Glutamatergic neuron (in vitro differentiated cells): ENCODE measurements at regions not wholly inside any gene's neighbourhood (a gene's known extent, or its start where the extent isn't known, plus 50 kb on each side); places are given as distances from the start of the nearest gene placed in this dataset.

Experiments used
- DNase-seq: peaks from one replicate; pipeline ENCODE4 v3.0.0; 2022
- H3K27ac Mint-ChIP-seq: one replicate; pipeline ENCODE4 v1.8.0; 2020; ENCODE audit warnings: mild to moderate bottlenecking, mixed read lengths, inconsistent platforms; ENCODE audit not compliant: unreplicated experiment
- H3K27me3 Mint-ChIP-seq: one replicate; pipeline ENCODE4 v1.8.0; 2020; ENCODE audit warnings: mild to moderate bottlenecking, moderate library complexity, mixed read lengths, inconsistent platforms; ENCODE audit not compliant: unreplicated experiment
- H3K36me3 Mint-ChIP-seq: one replicate; pipeline ENCODE4 v1.8.0; 2020; ENCODE audit warnings: mild to moderate bottlenecking, mixed read lengths, inconsistent platforms; ENCODE audit not compliant: unreplicated experiment
- H3K4me1 Mint-ChIP-seq: one replicate; pipeline ENCODE4 v1.8.0; 2020; ENCODE audit warnings: mild to moderate bottlenecking, low read depth, mixed read lengths, inconsistent platforms; ENCODE audit not compliant: unreplicated experiment
- H3K4me3 Mint-ChIP-seq: one replicate; pipeline ENCODE4 v1.8.0; 2020; ENCODE audit warnings: mild to moderate bottlenecking, mixed read lengths, inconsistent platforms; ENCODE audit not compliant: unreplicated experiment
- H3K9me3 Mint-ChIP-seq: one replicate; pipeline ENCODE4 v1.8.0; 2020; ENCODE audit warnings: mild to moderate bottlenecking, moderate library complexity, mixed read lengths, inconsistent platforms; ENCODE audit not compliant: unreplicated experiment
- TF ChIP-seq, protein P1 (sequence below): fragments of 200-600 bp; sonication (generic); IDR thresholded peaks from one replicate; pipeline ENCODE4 v1.5.0; 2021; ENCODE audit not compliant: partially characterized antibody, unreplicated experiment

DNA sequence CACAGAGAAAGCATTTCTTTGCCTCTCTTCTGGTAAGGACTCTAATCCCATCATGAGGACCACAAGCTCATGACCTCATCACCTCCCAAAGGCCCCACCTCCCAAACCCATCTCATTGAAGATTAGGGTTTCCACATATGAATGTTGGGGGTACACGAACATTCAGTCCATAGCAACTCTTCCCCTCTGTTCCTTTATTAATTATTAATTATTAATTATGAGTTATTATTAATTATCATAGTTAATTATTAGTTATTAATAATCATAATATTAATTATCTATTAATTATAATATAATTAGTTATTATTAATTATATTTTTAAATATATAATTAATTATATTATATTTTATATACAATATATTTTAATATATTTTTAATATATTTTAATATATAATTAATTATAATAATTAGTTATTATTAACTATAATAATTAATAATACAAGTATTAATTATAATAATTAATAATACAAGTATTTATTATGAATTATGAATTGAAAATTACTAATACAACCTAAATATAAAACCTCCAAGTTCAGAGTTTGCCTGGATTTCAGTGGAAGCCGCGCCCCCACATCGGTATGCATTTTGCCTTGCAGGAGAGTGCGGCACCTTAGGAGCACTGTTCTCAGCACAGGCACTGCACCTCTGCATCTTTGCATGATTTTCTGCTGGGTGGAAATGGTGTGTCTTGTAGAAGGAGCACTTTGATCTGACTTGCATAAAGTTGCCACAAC is 128.0 kb upstream of the FGF3 start:
- Mint-ChIP-seq H3K27me3 (peaks cover 3% of the 10 kb centered on the region), H3K4me3 (no peak overlapping the region), H3K27ac (no peak overlapping the region), H3K4me1 (no peaks in the 10 kb centered on the region), H3K36me3 (no peaks in the 10 kb centered on the region), H3K9me3 (peaks cover 2% of the 10 kb centered on the region)
- TF ChIP-seq, protein P1, sequence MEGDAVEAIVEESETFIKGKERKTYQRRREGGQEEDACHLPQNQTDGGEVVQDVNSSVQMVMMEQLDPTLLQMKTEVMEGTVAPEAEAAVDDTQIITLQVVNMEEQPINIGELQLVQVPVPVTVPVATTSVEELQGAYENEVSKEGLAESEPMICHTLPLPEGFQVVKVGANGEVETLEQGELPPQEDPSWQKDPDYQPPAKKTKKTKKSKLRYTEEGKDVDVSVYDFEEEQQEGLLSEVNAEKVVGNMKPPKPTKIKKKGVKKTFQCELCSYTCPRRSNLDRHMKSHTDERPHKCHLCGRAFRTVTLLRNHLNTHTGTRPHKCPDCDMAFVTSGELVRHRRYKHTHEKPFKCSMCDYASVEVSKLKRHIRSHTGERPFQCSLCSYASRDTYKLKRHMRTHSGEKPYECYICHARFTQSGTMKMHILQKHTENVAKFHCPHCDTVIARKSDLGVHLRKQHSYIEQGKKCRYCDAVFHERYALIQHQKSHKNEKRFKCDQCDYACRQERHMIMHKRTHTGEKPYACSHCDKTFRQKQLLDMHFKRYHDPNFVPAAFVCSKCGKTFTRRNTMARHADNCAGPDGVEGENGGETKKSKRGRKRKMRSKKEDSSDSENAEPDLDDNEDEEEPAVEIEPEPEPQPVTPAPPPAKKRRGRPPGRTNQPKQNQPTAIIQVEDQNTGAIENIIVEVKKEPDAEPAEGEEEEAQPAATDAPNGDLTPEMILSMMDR: no peak
- no peak for DNase-seq

DNA sequence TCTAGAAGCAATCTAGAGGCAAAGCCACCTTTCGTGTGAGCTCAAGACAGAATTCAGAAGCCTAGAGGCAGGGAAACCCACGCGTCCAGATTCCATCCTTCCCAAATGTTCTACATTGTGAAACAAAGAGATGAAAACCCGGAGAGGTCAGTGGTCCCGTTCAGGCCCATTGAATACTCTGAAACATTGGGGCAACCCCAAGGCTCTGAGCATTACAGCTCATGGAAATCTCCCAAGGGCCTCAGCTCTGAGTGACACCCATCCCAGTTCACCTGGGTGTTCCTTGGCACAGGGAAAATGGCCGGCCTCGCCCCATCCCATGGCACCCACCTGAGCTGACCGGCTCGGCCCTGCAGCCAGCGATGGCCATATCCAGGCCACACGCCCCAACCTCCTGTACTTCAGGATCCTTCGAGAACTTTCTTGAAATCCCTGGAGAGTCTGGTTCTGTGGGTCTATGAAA is 128.6 kb upstream of the FGF3 start:
- peaks cover 3% of the 10 kb centered on the region for H3K9me3 Mint-ChIP-seq
- DNase-seq: no peak
- no peak overlapping the region for H3K27ac Mint-ChIP-seq
- H3K36me3 Mint-ChIP-seq: no peaks in the 10 kb centered on the region
- no peak overlapping the region for H3K4me3 Mint-ChIP-seq
- TF ChIP-seq, protein P1: no peak
- H3K27me3 Mint-ChIP-seq: peaks cover 3% of the 10 kb centered on the region
- H3K4me1 Mint-ChIP-seq: no peaks in the 10 kb centered on the region

DNA sequence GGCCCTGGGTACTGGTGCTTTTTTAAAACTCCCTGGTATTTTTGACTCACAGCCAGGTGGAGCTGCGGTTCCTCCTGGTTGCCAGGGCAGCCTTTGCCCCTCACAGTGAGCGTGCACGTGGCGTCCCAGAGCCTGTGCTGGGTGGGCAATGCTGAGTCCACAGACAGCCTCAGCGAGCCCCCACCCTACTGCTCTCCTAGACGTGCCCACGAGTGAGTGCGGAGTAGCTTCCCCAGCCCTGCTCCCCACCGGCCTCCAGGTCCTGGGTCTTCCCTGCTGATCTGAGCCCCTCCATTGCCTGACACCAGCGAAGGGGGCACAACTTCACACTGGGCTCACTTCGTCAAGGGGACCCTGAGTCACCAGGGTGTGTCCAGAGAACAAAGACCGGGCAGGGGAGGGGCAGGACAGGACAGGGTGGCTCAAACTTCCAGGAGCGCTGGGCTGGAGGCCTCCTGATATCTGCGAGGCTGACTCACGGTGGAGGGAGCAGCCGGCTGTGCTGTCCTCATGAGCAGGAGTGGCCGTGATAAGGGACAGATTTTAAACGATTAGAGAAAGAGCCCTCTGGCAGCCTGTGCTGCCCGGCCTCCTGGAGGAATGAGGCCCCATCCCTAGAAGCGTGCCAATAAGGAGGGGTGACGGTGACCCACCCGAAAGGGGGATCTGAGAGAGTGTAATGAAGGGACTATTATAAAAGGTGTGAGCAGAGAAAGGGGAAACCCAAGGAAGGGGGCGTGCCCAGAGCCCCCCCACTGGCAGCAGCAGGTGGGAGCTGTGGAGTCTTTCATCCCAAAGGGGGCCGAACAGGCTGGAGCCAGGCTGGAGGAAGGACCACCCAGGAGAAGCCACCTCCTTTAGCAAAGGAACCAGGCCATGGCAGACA is 129.3 kb upstream of the FGF3 start:
- no peak overlapping the region for H3K27ac Mint-ChIP-seq
- peaks cover 5% of the 10 kb centered on the region for H3K27me3 Mint-ChIP-seq
- DNase-seq: no peak
- H3K36me3 Mint-ChIP-seq: no peaks in the 10 kb centered on the region
- H3K4me3 Mint-ChIP-seq: no peak overlapping the region
- no peaks in the 10 kb centered on the region for H3K4me1 Mint-ChIP-seq
- peaks cover 3% of the 10 kb centered on the region for H3K9me3 Mint-ChIP-seq
- TF ChIP-seq, protein P1: no peak

DNA sequence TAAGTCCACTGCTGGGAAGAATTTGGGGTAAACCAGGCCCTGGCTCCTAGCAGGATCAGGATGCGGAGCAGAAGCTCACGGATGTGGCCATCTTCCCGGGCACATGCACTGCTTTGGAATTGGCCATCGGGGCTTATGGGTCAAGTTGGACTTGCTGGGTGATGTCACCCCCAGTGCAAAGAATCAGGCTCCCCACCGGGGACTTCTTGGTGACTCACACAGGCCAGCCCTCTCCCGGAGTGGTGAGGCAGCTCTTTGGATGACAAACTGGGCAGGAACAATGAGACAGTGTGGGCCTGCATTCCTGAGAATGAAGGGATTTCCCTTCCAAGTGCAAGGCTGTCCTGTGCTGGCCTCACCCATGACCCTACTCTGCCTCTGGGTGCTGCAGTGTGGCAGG is 128.8 kb upstream of the ANO1 start:
- Mint-ChIP-seq H3K9me3 (peaks cover 3% of the 10 kb centered on the region), H3K4me3 (no peak overlapping the region), H3K4me1 (no peaks in the 10 kb centered on the region), H3K36me3 (no peaks in the 10 kb centered on the region), H3K27me3 (peaks cover 5% of the 10 kb centered on the region), H3K27ac (no peak overlapping the region)
- TF ChIP-seq, protein P1: no peak
- DNase-seq: no peak

DNA sequence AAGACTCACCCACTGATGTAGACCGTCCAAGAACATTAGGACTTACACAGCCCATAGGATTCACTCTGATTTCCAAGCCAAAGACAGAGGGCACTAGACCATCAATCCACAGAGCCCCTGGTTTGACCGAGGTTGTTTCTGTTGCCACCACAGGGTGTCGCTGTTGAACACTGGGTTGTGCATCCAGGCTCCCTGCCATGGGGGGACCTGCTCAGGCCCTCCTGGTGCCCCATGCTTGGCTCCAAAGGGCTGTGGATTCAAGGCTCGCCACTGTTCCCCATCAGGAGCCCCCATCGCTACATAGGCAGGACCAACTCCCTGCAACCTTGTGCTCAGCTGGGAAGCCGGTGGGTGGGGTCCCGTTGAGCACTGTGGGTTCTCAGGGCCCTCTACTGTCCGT is 128.0 kb upstream of the ANO1 start:
- TF ChIP-seq, protein P1: peak; percentile 71
- no peak overlapping the region for H3K27ac Mint-ChIP-seq
- peaks cover 5% of the 10 kb centered on the region for H3K27me3 Mint-ChIP-seq
- no peaks in the 10 kb centered on the region for H3K4me1 Mint-ChIP-seq
- no peaks in the 10 kb centered on the region for H3K36me3 Mint-ChIP-seq
- no peak overlapping the region for H3K4me3 Mint-ChIP-seq
- DNase-seq: peak; percentile 60
- H3K9me3 Mint-ChIP-seq: peaks cover 3% of the 10 kb centered on the region
